ENCODE measurements at regions not wholly inside any gene's neighbourhood (a gene's known extent, or its start where the extent isn't known, plus 50 kb on each side); places are given as distances from the start of the nearest gene placed in this dataset.

DNA sequence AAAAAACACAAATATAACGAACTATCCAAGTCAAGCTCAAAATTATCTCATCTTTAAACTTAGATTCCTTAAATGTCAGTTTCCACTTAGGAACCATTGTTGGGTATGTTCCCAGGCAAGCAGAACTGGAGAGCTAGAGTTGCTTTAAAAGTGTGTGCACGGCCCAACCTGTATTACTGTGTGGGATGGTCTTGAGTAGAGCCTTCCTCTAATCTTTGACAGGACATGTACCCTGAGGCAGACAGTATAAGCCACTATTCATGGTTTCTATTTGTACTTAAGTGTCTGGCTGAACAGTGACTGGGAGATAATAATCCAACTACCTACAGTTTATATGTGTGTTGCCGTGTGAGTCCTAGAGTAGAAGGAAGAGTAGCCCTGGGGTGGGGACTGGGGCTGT is 239.7 kb downstream of the GPD2 start:
- no peak overlapping the region for H3K9ac ChIP-seq (ENCODE audit: low read depth, low read length)
- WGBS, 2 experiments (ENCODE audit: extremely low coverage in 2 of 2, insufficient read length in 1 of 2) = no CpG with 5 or more reads among the region's 3 CpGs
- no peaks in the 10 kb centered on the region for H3K9me3 ChIP-seq (ENCODE audit: control insufficient read depth, insufficient read depth, low read length)
- TF ChIP-seq, protein P1, sequence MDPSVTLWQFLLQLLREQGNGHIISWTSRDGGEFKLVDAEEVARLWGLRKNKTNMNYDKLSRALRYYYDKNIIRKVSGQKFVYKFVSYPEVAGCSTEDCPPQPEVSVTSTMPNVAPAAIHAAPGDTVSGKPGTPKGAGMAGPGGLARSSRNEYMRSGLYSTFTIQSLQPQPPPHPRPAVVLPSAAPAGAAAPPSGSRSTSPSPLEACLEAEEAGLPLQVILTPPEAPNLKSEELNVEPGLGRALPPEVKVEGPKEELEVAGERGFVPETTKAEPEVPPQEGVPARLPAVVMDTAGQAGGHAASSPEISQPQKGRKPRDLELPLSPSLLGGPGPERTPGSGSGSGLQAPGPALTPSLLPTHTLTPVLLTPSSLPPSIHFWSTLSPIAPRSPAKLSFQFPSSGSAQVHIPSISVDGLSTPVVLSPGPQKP (IDR thresholded peaks at IDR 0.05; ENCODE audit: borderline replicate concordance, low read depth, low read length) = no peak
- TF ChIP-seq POLR2A (IDR thresholded peaks at IDR 0.05; ENCODE audit: low read depth, low read length) (no peak), MAFK (IDR thresholded peaks at IDR 0.05; ENCODE audit: low read depth, low read length) (no peak), RAD21 (IDR thresholded peaks at IDR 0.05; ENCODE audit: low read length) (no peak), CEBPB (IDR thresholded peaks at IDR 0.05; ENCODE audit: low read depth, low read length) (no peak)
- BruUV-seq (replicated peaks) = no TSS peak
- no peak overlapping the region for H3K14ac ChIP-seq (replicated peaks; ENCODE audit: low read depth, low read length)
- H2BK5ac ChIP-seq (ENCODE audit: low read depth, low read length, poor library complexity, severe bottlenecking) = no peak overlapping the region
- no peak overlapping the region for H3K4ac ChIP-seq (ENCODE audit: low read depth, low read length)
- dilution Hi-C loops (cut with HindIII; ENCODE audit: low sequenced_read_pairs, unreplicated experiment) = no loop called here
- no peak overlapping the region for H3K4me2 ChIP-seq (ENCODE audit: low read depth, low read length)
- no peaks in the 10 kb centered on the region for H3K79me1 ChIP-seq (ENCODE audit: low read depth in 1 of 2, low read length in 2 of 2)
- no peak overlapping the region for H4K91ac ChIP-seq (ENCODE audit: insufficient read depth, low read depth, low read length)
- H4K20me1 ChIP-seq (ENCODE audit: insufficient read depth, low read length) = no peaks in the 10 kb centered on the region
- H3K27ac ChIP-seq (ENCODE audit: insufficient read depth, low read length) = no peak overlapping the region
- no peaks in the 10 kb centered on the region for H3K36me3 ChIP-seq (ENCODE audit: control insufficient read depth, insufficient read depth, low read length)
- ChIA-PET CTCF (no interaction called here), POLR2A (ENCODE audit: unreplicated experiment) (no interaction called here)
- H2BK120ac ChIP-seq (ENCODE audit: low read depth, low read length) = no peak overlapping the region
- no peak overlapping the region for H3K18ac ChIP-seq (ENCODE audit: low read depth, low read length)
- no peak overlapping the region for H4K5ac ChIP-seq (ENCODE audit: low read depth, low read length)
- no peak overlapping the region for H2AK5ac ChIP-seq (ENCODE audit: low read depth, low read length)
- ATAC-seq (ENCODE audit: low read depth) (no peak), DNase-seq (no peak)
- in situ Hi-C loops (cut with MboI; ENCODE audit: low sequenced_read_pairs) = no loop called here
- no peaks in the 10 kb centered on the region for H3K4me1 ChIP-seq (ENCODE audit: control insufficient read depth, insufficient read depth, low read length)
- no peak overlapping the region for H2BK15ac ChIP-seq (ENCODE audit: low read depth, low read length)
- no peak overlapping the region for H3K56ac ChIP-seq (ENCODE audit: extremely low read depth, insufficient read depth, low read length)
- H3K23ac ChIP-seq (ENCODE audit: low read depth, low read length) = no peak overlapping the region
- H3K27me3 ChIP-seq (ENCODE audit: control insufficient read depth, insufficient read depth, low read length) = no peaks in the 10 kb centered on the region
- no peak overlapping the region for H2AFZ ChIP-seq (replicated peaks; ENCODE audit: low read length, poor library complexity)
- no peak overlapping the region for H2BK20ac ChIP-seq (ENCODE audit: low read depth, low read length)
- no peak overlapping the region for H2AK9ac ChIP-seq (replicated peaks; ENCODE audit: low read depth, low read length, poor library complexity)
- intact Hi-C loops (cut with micrococcal nuclease) = no loop called here
- H3K9me1 ChIP-seq (ENCODE audit: insufficient read depth, low read length) = no peaks in the 10 kb centered on the region
- H3K4me3 ChIP-seq (ENCODE audit: insufficient read depth, low read depth, low read length) = no peak overlapping the region
- H4K8ac ChIP-seq (ENCODE audit: low read depth in 2 of 2, low read length in 2 of 2) = no peak overlapping the region

Data from IMR-90 (cell line).